NCI-H1436 (cell line): ENCODE measurements at regions not wholly inside any gene's neighbourhood (a gene's known extent, or its start where the extent isn't known, plus 50 kb on each side); places are given as distances from the start of the nearest gene placed in this dataset.
"Not testable (repeated sequence)": the region's sequence is repeated elsewhere in the genome, so short reads cannot be mapped to it uniquely, and the experiment has no call there.

Experiments
- DNase-seq: peaks from one replicate; lab custom pipeline; 2025; lab: John Stamatoyannopoulos, UW

- no peak for DNase-seq
Measured at GRCh38 chr17:77838748-77839697, 119.5 kb upstream of the TNRC6C start.

GRCh38 chr17:77839698-77840512 is 118.6 kb upstream of the TNRC6C start:
- DNase-seq = no peak

DNA sequence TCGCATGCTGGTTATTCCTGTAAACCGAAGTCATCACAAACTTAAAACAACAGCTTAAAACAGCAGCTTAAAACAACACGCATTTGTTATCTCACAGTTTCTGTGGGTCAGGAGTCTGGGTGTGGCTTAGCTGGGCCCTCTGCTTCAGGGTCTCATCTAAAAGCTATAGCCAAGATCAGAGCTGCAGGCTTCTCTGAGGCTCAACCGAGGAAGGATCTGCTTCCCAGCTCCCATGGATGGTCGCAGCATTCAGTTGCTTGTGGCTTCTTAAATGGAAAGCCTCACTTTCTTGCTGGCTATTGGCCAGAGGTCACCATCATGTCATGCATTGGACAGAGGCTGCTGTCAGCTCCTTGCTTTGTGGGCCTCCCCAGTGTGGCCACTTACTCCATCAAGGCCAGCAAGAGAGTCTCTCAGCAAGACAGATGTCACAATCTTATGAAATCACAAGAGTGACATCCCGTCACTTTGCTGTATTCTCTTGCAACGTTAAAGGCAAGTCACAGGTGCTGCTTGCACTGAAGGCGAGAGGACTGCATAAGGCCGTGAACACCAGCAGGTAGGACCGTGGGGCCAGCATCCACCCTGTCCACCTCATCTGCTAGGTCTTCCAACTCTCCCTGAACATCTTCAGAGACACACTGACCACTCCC is 117.9 kb upstream of the TNRC6C start:
- DNase-seq = no peak

- DNase-seq = no peak
Measured at GRCh38 chr17:77841742-77842527, 116.6 kb upstream of the TNRC6C start.

- no peak for DNase-seq
Measured at GRCh38 chr17:77842528-77843147, 115.9 kb upstream of the TNRC6C start.

- not testable (repeated sequence) for DNase-seq
Measured at GRCh38 chr17:77843255-77843895, 115.1 kb upstream of the TNRC6C start.

- no peak for DNase-seq
Measured at GRCh38 chr17:77843896-77844295, 114.6 kb upstream of the TNRC6C start.

GRCh38 chr17:77844681-77845080 is 113.8 kb upstream of the TNRC6C start:
- no peak for DNase-seq

- DNase-seq = no peak
Measured at GRCh38 chr17:77845541-77846225, 112.8 kb upstream of the TNRC6C start.

DNA sequence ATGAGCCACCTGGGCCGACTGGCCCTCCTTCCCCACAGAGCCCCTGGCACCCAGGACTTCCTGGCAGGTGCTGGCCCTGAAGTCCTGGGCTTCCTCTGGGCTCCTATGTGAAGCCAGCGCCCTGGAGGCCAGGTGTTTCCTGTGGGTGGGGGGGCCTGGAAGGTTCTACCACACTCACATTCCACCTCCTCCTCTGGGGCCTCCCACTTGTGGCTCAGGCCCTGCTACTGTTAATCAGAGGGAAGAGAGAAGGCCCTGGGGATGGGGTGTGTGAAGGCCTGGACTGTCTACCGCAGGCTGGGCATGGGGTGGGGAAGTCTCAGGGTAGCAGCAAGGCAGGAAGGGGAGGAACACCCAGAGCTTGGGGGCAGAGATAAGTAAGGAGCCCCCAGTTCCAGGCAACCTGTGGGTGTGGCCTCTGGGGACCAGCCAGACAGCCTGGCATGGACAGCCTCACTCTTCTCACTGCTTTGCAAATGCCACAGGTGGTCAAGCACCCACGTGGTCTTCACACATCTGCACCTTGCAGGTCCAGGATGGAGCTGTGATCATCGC is 111.9 kb upstream of the TNRC6C start:
- peak; percentile 29 for DNase-seq

GRCh38 chr17:77847221-77848085 is 111.0 kb upstream of the TNRC6C start:
- DNase-seq = no peak

DNA sequence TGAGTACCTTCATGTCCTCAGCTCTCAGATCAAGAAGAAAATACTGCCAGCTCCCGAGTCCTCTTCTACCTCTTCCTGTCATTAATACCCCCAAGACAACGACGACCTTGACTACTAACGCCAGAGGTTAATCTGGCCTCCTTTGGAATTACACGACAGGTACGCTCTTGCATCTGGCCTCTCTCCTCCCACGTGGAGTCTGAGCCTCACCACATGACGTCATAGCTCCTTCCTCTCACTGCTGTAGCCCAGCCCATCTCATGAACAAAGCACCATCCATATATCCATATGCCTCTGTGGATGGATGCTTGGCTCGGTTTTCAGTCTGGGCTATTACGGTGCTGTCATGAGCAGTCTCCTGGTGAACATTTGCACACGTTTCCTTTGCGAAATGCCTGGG is 110.2 kb upstream of the TNRC6C start:
- DNase-seq = no peak

DNA sequence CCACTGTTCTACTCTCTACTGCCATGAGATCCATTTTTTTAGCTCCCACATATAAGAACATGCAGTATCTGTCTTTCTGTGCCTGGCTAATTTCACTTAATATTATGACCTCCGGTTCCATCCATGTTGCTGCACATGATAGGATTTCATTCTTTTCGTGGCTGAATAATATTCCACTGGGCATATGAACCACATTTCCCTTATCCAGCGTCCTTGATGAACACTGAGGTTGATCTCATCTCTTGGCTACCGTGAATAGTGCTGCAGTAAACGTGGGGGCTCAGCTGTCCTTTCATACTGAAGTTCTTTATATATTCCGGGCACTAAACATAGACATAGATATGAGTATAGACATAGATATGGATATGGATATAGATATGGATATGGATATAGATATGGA is 109.3 kb upstream of the TNRC6C start:
- no peak for DNase-seq

DNA sequence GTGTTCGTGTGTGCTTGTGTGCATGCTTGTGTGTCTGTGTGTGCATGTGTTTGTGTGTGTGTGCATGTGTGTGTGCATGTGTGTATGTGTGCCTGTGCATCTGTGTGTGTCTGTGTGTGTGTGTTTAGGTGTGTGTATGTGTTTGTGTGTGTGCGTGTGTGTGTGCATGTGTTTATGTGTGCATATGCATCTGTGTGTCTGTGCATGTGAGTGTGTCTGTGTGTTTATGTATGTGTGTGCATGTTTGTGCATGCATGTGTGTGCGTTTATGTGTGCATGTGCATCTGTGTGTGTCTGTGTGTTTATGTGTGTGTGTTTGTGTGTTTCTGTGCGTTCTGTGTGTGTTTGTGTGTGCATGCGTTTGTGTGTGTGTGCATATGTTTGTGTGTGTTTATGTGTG is 106.6 kb upstream of the TNRC6C start:
- DNase-seq = no peak

GRCh38 chr17:77852731-77853130 is 105.8 kb upstream of the TNRC6C start:
- no peak for DNase-seq

DNA sequence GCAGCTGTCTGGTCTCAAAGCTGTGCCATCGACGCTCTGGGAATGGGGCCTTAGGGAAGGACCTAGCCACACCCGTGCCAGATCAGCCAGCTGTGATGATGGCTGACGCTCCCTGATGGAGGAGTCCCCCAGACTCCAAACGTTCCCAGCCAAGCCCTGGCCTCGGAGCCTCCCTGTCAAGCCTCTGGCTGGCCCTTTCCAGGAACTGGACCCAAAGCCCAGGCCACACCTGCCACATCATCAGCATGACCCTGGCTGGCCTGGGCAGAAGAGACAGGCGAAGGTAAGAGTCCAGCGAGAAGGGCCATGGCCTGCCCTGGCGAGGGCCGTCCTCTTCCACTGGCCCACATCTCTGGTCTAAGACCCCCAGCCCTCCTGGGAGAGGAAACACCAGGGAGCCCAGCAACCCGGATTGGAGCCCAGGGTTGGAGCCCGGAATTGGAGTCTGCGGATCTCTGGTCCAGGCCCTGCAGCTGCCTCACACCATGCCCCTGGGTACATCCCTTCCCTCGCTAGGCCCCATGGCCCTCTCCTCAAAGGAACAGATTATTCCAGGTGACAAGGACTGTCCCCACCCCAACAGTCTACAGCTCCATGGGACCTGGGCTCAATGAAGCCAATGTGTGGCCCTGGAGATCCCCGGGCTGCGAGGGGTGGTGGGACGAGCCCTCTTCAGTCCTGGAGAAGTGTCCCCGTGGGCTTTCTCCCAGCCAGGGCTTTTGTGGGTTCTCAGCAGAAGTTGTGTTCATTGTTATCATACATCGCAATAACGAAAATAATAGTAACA is 105.1 kb upstream of the TNRC6C start:
- no peak for DNase-seq

GRCh38 chr17:77854083-77854758 is 104.3 kb upstream of the TNRC6C start:
- no peak for DNase-seq
